Activated T-helper 1 cell treated with anti-CD3 and anti-CD28 coated beads, Interleukin-12 subunit alpha, Interleukin-12 subunit beta, Interleukin-2, Interleukin-4 antibody, amounts not matched to agents 30 ng/mL and 10 ng/mL and 1 ng/mL, durations not matched to agents 14 hours and 24 hours and 36 hours (primary cell): ENCODE measurements at regions not wholly inside any gene's neighbourhood (a gene's known extent, or its start where the extent isn't known, plus 50 kb on each side); places are given as distances from the start of the nearest gene placed in this dataset.

ENCODE experiments used
- DNase-seq: peaks from one replicate; pipeline ENCODE4 v3.0.0; 2021; ENCODE audit warnings: low spot score
- H3K27ac Mint-ChIP-seq: one replicate; pipeline ENCODE4 v1.8.0; 2021; ENCODE audit warnings: mild to moderate bottlenecking, mixed read lengths
- H3K27me3 Mint-ChIP-seq: one replicate; pipeline ENCODE4 v1.8.0; 2022; ENCODE audit warnings: mild to moderate bottlenecking, moderate library complexity, mixed read lengths; ENCODE audit not compliant: insufficient read depth
- H3K36me3 Mint-ChIP-seq: one replicate; pipeline ENCODE4 v1.8.0; 2021; ENCODE audit warnings: low read depth, mixed read lengths
- H3K4me1 Mint-ChIP-seq: one replicate; pipeline ENCODE4 v1.8.0; 2021; ENCODE audit warnings: low read depth, mixed read lengths
- H3K4me3 Mint-ChIP-seq: one replicate; pipeline ENCODE4 v1.8.0; 2021; ENCODE audit warnings: mild to moderate bottlenecking, moderate library complexity, mixed read lengths
- H3K9me3 Mint-ChIP-seq: one replicate; pipeline ENCODE4 v1.8.0; 2021; ENCODE audit warnings: mixed read lengths
- intact Hi-C: fragments of 100-400 bp; cut with micrococcal nuclease; formaldehyde crosslinking; loops from one replicate; pipeline ENCODE4 v1.15.1; 2024

GRCh38 chr12:46884362-46884761 lies 58.6 kb upstream of the SLC38A4 start:
- peaks cover 3% of the 10 kb centered on the region for H3K9me3 Mint-ChIP-seq
- DNase-seq: no peak
- no peak overlapping the region for H3K4me3 Mint-ChIP-seq
- peaks cover 2% of the 10 kb centered on the region for H3K27me3 Mint-ChIP-seq
- no peaks in the 10 kb centered on the region for H3K4me1 Mint-ChIP-seq
- no peak overlapping the region for H3K27ac Mint-ChIP-seq
- no peaks in the 10 kb centered on the region for H3K36me3 Mint-ChIP-seq
- intact Hi-C loops: no loop called here

- Mint-ChIP-seq H3K27me3 (peaks cover 2% of the 10 kb centered on the region), H3K9me3 (peaks cover 3% of the 10 kb centered on the region), H3K4me1 (no peaks in the 10 kb centered on the region), H3K4me3 (no peak overlapping the region), H3K36me3 (no peaks in the 10 kb centered on the region), H3K27ac (no peak overlapping the region)
- intact Hi-C loops: no loop called here
- no peak for DNase-seq
Observed at GRCh38 chr12:46886541-46887041, 60.8 kb upstream of the SLC38A4 start.

GRCh38 chr12:46887870-46888269 lies 62.1 kb upstream of the SLC38A4 start:
- peaks cover 2% of the 10 kb centered on the region for H3K27me3 Mint-ChIP-seq
- H3K4me1 Mint-ChIP-seq: no peaks in the 10 kb centered on the region
- H3K27ac Mint-ChIP-seq: no peak overlapping the region
- intact Hi-C loops: no loop called here
- H3K36me3 Mint-ChIP-seq: no peaks in the 10 kb centered on the region
- no peak for DNase-seq
- peaks cover 3% of the 10 kb centered on the region for H3K9me3 Mint-ChIP-seq
- no peak overlapping the region for H3K4me3 Mint-ChIP-seq

- no peak overlapping the region for H3K4me3 Mint-ChIP-seq
- H3K36me3 Mint-ChIP-seq: no peaks in the 10 kb centered on the region
- intact Hi-C loops: no loop called here
- DNase-seq: no peak
- no peaks in the 10 kb centered on the region for H3K4me1 Mint-ChIP-seq
- H3K27ac Mint-ChIP-seq: no peak overlapping the region
- H3K27me3 Mint-ChIP-seq: peaks cover 2% of the 10 kb centered on the region
- H3K9me3 Mint-ChIP-seq: peaks cover 3% of the 10 kb centered on the region
Observed at GRCh38 chr12:46888568-46888967, 62.8 kb upstream of the SLC38A4 start.

GRCh38 chr12:46891306-46891705 lies 65.5 kb upstream of the SLC38A4 start:
- DNase-seq: no peak
- no peaks in the 10 kb centered on the region for H3K4me1 Mint-ChIP-seq
- no peak overlapping the region for H3K27ac Mint-ChIP-seq
- H3K27me3 Mint-ChIP-seq: peaks cover 5% of the 10 kb centered on the region
- H3K4me3 Mint-ChIP-seq: no peak overlapping the region
- peaks cover 3% of the 10 kb centered on the region for H3K9me3 Mint-ChIP-seq
- H3K36me3 Mint-ChIP-seq: no peaks in the 10 kb centered on the region
- intact Hi-C loops: no loop called here

GRCh38 chr12:46892034-46892705 lies 66.4 kb upstream of the SLC38A4 start:
- peaks cover 5% of the 10 kb centered on the region for H3K27me3 Mint-ChIP-seq
- H3K4me3 Mint-ChIP-seq: no peak overlapping the region
- no peak overlapping the region for H3K27ac Mint-ChIP-seq
- no peaks in the 10 kb centered on the region for H3K4me1 Mint-ChIP-seq
- intact Hi-C loops: no loop called here
- no peak for DNase-seq
- H3K36me3 Mint-ChIP-seq: no peaks in the 10 kb centered on the region
- peaks cover 7% of the 10 kb centered on the region for H3K9me3 Mint-ChIP-seq

GRCh38 chr12:46892887-46893286 lies 67.1 kb upstream of the SLC38A4 start:
- H3K4me3 Mint-ChIP-seq: no peak overlapping the region
- peaks cover 3% of the 10 kb centered on the region for H3K27me3 Mint-ChIP-seq
- peaks cover 8% of the 10 kb centered on the region for H3K9me3 Mint-ChIP-seq
- peaks cover 1% of the 10 kb centered on the region for H3K4me1 Mint-ChIP-seq
- H3K36me3 Mint-ChIP-seq: no peaks in the 10 kb centered on the region
- no peak for DNase-seq
- intact Hi-C loops: no loop called here
- no peak overlapping the region for H3K27ac Mint-ChIP-seq

GRCh38 chr12:46893434-46893833 lies 67.6 kb upstream of the SLC38A4 start:
- peaks cover 3% of the 10 kb centered on the region for H3K27me3 Mint-ChIP-seq
- peaks cover 5% of the 10 kb centered on the region for H3K4me1 Mint-ChIP-seq
- intact Hi-C loops: no loop called here
- H3K4me3 Mint-ChIP-seq: no peak overlapping the region
- peaks cover 6% of the 10 kb centered on the region for H3K9me3 Mint-ChIP-seq
- H3K36me3 Mint-ChIP-seq: no peaks in the 10 kb centered on the region
- H3K27ac Mint-ChIP-seq: no peak overlapping the region
- no peak for DNase-seq

- Mint-ChIP-seq H3K4me1 (peaks cover 5% of the 10 kb centered on the region), H3K27me3 (peaks cover 3% of the 10 kb centered on the region), H3K9me3 (peaks cover 5% of the 10 kb centered on the region), H3K4me3 (no peak overlapping the region), H3K27ac (no peak overlapping the region), H3K36me3 (no peaks in the 10 kb centered on the region)
- DNase-seq: no peak
- intact Hi-C loops: no loop called here
Observed at GRCh38 chr12:46895726-46896125, 69.9 kb upstream of the SLC38A4 start.

- Mint-ChIP-seq H3K27me3 (peaks cover 3% of the 10 kb centered on the region), H3K27ac (no peak overlapping the region), H3K4me1 (peaks cover 5% of the 10 kb centered on the region), H3K4me3 (no peak overlapping the region), H3K9me3 (peaks cover 5% of the 10 kb centered on the region), H3K36me3 (no peaks in the 10 kb centered on the region)
- no peak for DNase-seq
- intact Hi-C loops: no loop called here
Observed at GRCh38 chr12:46896680-46897079, 70.9 kb upstream of the SLC38A4 start.

GRCh38 chr12:46898152-46898931 lies 72.5 kb upstream of the SLC38A4 start:
- no peak overlapping the region for H3K27ac Mint-ChIP-seq
- no peak for DNase-seq
- H3K27me3 Mint-ChIP-seq: peaks cover 3% of the 10 kb centered on the region
- intact Hi-C loops: no loop called here
- H3K36me3 Mint-ChIP-seq: no peaks in the 10 kb centered on the region
- H3K4me3 Mint-ChIP-seq: no peak overlapping the region
- H3K4me1 Mint-ChIP-seq: peaks cover 5% of the 10 kb centered on the region
- peaks cover 5% of the 10 kb centered on the region for H3K9me3 Mint-ChIP-seq

- peaks cover 5% of the 10 kb centered on the region for H3K4me1 Mint-ChIP-seq
- no peak overlapping the region for H3K27ac Mint-ChIP-seq
- peaks cover 5% of the 10 kb centered on the region for H3K9me3 Mint-ChIP-seq
- no peak overlapping the region for H3K4me3 Mint-ChIP-seq
- intact Hi-C loops: no loop called here
- peaks cover 3% of the 10 kb centered on the region for H3K27me3 Mint-ChIP-seq
- no peak for DNase-seq
- H3K36me3 Mint-ChIP-seq: no peaks in the 10 kb centered on the region
Observed at GRCh38 chr12:46898989-46899388, 73.2 kb upstream of the SLC38A4 start.

GRCh38 chr12:46900734-46901463 lies 75.1 kb upstream of the SLC38A4 start:
- Mint-ChIP-seq H3K4me1 (peaks cover 5% of the 10 kb centered on the region), H3K27me3 (no peaks in the 10 kb centered on the region), H3K36me3 (no peaks in the 10 kb centered on the region), H3K9me3 (peaks cover 5% of the 10 kb centered on the region), H3K4me3 (no peak overlapping the region), H3K27ac (no peak overlapping the region)
- no peak for DNase-seq
- intact Hi-C loops: no loop called here
